ENCODE measurements at regions not wholly inside any gene's neighbourhood (a gene's known extent, or its start where the extent isn't known, plus 50 kb on each side); places are given as distances from the start of the nearest gene placed in this dataset.

GRCh38 chr12:24066865-24067264 is 117.4 kb upstream of the SOX5 start:
- no peak overlapping the region for H2AFZ ChIP-seq (ENCODE audit: low read depth, low read length, severe bottlenecking)

GRCh38 chr12:24066097-24066496 is 116.6 kb upstream of the SOX5 start:
- Histone ChIP-seq H3F3A (ENCODE audit: insufficient read depth) (no peaks in the 10 kb centered on the region), H3K27me3 (ENCODE audit: low read length) (no peaks in the 10 kb centered on the region), H3K4me2 (ENCODE audit: low read depth, low read length, poor library complexity, severe bottlenecking) (no peak overlapping the region), H2AFZ (ENCODE audit: low read depth, low read length, severe bottlenecking) (no peak overlapping the region), H3K36me3 (ENCODE audit: low read length) (no peaks in the 10 kb centered on the region), H4K20me1 (ENCODE audit: low read depth, low read length) (no peaks in the 10 kb centered on the region), H3K9me2 (replicated peaks; ENCODE audit: insufficient read depth, low read length) (no peaks in the 10 kb centered on the region), H3K27ac (ENCODE audit: low read depth, low read length) (no peak overlapping the region), H3K9ac (ENCODE audit: low read length) (no peak overlapping the region), H3K79me2 (ENCODE audit: insufficient read depth, low read length) (no peaks in the 10 kb centered on the region), H3K4me3 (ENCODE audit: insufficient read depth, low read length, poor library complexity, severe bottlenecking) (no peak overlapping the region), H3K9me3 (ENCODE audit: insufficient read depth, low read length) (no peaks in the 10 kb centered on the region)
- TF ChIP-seq CTCF (IDR thresholded peaks at IDR 0.05; ENCODE audit: insufficient read depth, low read length, poor library complexity, severe bottlenecking) = no peak
- TF ChIP-seq EZH2phosphoT487 (conservative IDR thresholded peaks at IDR 0.05; ENCODE audit: low read length) = no peak

More at GRCh38 chr12:24066865-24067264, 117.4 kb upstream of the SOX5 start:
- no peaks in the 10 kb centered on the region for H3K27me3 ChIP-seq (ENCODE audit: low read length)
- no peaks in the 10 kb centered on the region for H3K36me3 ChIP-seq (ENCODE audit: low read length)
- H3F3A ChIP-seq (ENCODE audit: insufficient read depth) = no peaks in the 10 kb centered on the region
- H3K4me2 ChIP-seq (ENCODE audit: low read depth, low read length, poor library complexity, severe bottlenecking) = no peak overlapping the region
- H3K9me3 ChIP-seq (ENCODE audit: insufficient read depth, low read length) = no peaks in the 10 kb centered on the region
- no peak overlapping the region for H3K9ac ChIP-seq (ENCODE audit: low read length)
- H3K9me2 ChIP-seq (replicated peaks; ENCODE audit: insufficient read depth, low read length) = no peaks in the 10 kb centered on the region
- no peak overlapping the region for H3K27ac ChIP-seq (ENCODE audit: low read depth, low read length)
- TF ChIP-seq EZH2phosphoT487 (conservative IDR thresholded peaks at IDR 0.05; ENCODE audit: low read length) (no peak), CTCF (IDR thresholded peaks at IDR 0.05; ENCODE audit: insufficient read depth, low read length, poor library complexity, severe bottlenecking) (no peak)
- no peak overlapping the region for H3K4me3 ChIP-seq (ENCODE audit: insufficient read depth, low read length, poor library complexity, severe bottlenecking)
- H4K20me1 ChIP-seq (ENCODE audit: low read depth, low read length) = no peaks in the 10 kb centered on the region
- H3K79me2 ChIP-seq (ENCODE audit: insufficient read depth, low read length) = no peaks in the 10 kb centered on the region

- Histone ChIP-seq H3K27ac (ENCODE audit: low read depth, low read length) (no peak overlapping the region), H3K36me3 (ENCODE audit: low read length) (no peaks in the 10 kb centered on the region), H3K9me3 (ENCODE audit: insufficient read depth, low read length) (no peaks in the 10 kb centered on the region), H2AFZ (ENCODE audit: low read depth, low read length, severe bottlenecking) (no peak overlapping the region), H3K9ac (ENCODE audit: low read length) (no peak overlapping the region), H3K27me3 (ENCODE audit: low read length) (no peaks in the 10 kb centered on the region), H3K4me3 (ENCODE audit: insufficient read depth, low read length, poor library complexity, severe bottlenecking) (no peak overlapping the region), H3K79me2 (ENCODE audit: insufficient read depth, low read length) (no peaks in the 10 kb centered on the region), H3K4me2 (ENCODE audit: low read depth, low read length, poor library complexity, severe bottlenecking) (no peak overlapping the region), H4K20me1 (ENCODE audit: low read depth, low read length) (no peaks in the 10 kb centered on the region), H3K9me2 (replicated peaks; ENCODE audit: insufficient read depth, low read length) (no peaks in the 10 kb centered on the region), H3F3A (ENCODE audit: insufficient read depth) (no peaks in the 10 kb centered on the region)
- TF ChIP-seq CTCF (IDR thresholded peaks at IDR 0.05; ENCODE audit: insufficient read depth, low read length, poor library complexity, severe bottlenecking) (no peak), EZH2phosphoT487 (conservative IDR thresholded peaks at IDR 0.05; ENCODE audit: low read length) (no peak)
Measured at GRCh38 chr12:24062642-24063245, 113.3 kb upstream of the SOX5 start.
